HUDEP-2 (cell line): ENCODE measurements at regions not wholly inside any gene's neighbourhood (a gene's known extent, or its start where the extent isn't known, plus 50 kb on each side); places are given as distances from the start of the nearest gene placed in this dataset.
"Not testable (repeated sequence)": the region's sequence is repeated elsewhere in the genome, so short reads cannot be mapped to it uniquely, and the experiment has no call there.

ENCODE experiments used
- DNase-seq, 76 experiments: peaks; one replicate each; lab custom pipeline; 2025; ENCODE audit not compliant: unreplicated experiment in 76 of 76; lab: John Stamatoyannopoulos, UW

- no peak for DNase-seq
Observed at GRCh38 chr7:32658467-32658869, 163.2 kb downstream of the AVL9 start.

DNA sequence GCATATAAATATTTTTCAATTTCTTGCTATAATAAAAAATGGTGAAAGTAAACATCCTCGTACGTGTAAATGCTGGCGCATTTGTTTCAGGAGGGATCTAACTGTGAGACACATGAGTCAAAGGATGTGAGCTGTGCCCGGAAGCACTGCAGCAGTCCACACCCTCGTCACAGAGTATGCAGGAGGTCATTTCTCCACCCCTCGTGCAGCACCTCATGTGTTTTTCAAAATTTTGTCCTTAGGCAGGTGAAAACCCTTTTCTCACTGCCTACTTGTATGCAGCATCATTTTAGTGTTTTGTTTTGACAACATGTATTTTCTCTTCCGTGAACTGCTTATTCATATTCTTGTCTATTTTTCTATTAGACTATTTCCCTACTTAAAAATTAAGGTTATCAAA, 162.7 kb downstream of the AVL9 start:
- DNase-seq, result no peak

GRCh38 chr7:32654549-32654948, 159.3 kb downstream of the AVL9 start:
- DNase-seq, result not testable (repeated sequence)

DNA sequence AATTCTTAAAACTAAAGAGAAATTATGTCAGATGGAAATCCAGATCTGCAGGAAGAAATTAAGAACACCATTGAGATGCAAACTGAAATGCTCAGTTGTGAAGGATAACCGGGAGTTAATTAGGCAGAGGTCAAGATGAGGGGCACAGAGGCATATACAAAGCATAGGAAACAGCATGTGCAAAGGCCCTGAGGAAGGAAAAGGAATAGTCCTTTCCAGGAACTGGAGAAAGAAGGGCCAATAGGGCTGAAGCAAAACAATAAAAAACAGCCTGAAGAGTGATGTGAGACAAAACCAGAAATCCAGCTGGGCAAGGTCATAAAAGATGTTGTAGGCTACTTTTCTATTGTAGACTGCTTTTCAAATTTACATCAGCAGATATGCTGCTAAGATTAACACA, 155.1 kb downstream of the AVL9 start:
- not testable (repeated sequence) for DNase-seq

DNA sequence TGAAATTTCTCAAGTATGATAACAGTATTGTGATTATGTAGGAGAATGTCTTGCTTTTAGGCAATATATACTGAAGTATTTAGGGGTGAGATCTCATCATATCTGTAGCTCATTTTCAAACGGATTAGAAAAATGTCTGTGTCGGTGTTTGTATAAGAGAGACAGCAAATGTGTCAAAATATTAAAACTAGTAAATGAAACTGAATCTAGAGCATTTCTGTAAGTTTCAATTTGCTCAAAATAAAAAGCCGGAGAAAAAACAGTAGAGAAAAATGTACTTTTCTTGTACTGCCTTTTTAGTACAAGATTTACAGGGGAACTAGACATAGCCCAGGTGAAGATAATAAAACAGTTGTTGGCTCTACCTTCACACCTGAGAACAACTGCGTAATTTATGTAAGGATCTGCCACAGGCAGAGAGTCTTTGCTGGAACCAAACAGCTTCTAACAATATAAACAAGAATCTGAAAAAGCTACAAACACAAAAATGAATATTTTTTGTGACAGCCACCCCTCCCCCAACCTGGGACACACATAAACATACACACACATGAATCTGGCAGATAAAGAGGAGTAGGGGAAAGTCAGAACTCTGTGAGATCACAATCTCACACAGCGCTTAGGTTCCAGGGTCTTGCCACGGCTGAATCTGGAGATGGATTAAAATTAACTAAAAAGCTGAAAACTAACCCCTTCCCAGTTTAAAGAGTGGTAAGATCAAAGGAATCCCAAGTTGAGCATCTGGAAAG, 153.3 kb downstream of the AVL9 start:
- peak in 10 of 76 experiments; percentile 1 to 26 (median 7) for DNase-seq

DNA sequence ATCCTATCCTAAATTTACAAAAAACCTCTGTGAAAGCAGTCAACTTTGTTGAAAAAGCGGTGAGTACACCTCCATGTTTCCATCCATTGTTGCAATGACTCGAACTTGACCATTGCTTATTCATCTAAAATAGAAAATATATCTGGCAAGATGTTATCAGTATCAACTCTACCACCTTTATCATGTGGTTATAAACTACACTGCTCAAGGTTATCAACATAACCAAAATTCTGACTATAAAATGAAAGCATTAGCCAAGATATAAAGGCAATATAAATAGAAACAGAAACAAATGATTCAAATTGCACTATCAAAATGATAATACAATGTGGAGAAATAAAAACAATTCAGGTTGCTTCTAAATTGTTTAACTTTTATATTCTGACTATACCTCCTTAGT, 150.0 kb downstream of the AVL9 start:
- not testable (repeated sequence) for DNase-seq

DNA sequence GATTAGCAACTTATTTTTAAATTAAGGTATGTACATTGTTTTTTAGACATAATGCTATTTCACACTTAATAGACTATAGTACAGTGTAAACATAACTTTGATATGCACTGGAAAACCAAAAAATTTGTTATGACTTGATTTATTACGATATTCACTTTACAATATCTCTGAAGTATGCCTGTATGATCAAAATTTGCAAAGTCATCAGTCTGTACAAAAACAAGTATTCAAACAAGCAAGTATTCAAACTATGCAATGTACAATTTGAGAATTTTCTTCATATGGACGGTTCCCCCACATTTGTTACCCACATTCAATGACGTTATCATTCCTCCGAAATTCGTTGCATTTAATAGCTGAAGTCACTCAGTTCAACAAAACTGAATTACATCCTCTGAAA, 147.9 kb downstream of the AVL9 start:
- no peak for DNase-seq

DNA sequence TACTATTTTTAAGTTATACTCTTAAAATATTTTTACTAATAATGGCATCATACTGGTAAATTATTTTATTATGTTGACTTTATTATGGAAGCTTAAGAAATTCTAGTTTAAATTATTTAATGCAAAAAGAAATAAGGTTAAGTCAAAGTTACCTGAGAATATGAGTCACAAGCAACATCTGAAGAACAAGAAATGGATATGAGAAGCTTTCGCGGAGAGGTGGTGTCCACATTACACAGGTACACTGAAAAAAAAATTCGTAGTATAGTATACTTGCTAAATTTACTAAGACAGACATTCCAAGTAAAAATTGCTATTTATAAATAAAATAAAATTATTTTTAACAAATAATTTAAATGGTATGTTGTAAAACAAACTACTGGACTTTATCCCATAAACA, 143.8 kb downstream of the AVL9 start:
- DNase-seq, result no peak

- DNase-seq, result not testable (repeated sequence)
Observed at GRCh38 chr7:32638479-32639121, 143.3 kb downstream of the AVL9 start.
